ENCODE measurements at regions not wholly inside any gene's neighbourhood (a gene's known extent, or its start where the extent isn't known, plus 50 kb on each side); places are given as distances from the start of the nearest gene placed in this dataset.
"Not testable (repeated sequence)": the region's sequence is repeated elsewhere in the genome, so short reads cannot be mapped to it uniquely, and the experiment has no call there.

DNA sequence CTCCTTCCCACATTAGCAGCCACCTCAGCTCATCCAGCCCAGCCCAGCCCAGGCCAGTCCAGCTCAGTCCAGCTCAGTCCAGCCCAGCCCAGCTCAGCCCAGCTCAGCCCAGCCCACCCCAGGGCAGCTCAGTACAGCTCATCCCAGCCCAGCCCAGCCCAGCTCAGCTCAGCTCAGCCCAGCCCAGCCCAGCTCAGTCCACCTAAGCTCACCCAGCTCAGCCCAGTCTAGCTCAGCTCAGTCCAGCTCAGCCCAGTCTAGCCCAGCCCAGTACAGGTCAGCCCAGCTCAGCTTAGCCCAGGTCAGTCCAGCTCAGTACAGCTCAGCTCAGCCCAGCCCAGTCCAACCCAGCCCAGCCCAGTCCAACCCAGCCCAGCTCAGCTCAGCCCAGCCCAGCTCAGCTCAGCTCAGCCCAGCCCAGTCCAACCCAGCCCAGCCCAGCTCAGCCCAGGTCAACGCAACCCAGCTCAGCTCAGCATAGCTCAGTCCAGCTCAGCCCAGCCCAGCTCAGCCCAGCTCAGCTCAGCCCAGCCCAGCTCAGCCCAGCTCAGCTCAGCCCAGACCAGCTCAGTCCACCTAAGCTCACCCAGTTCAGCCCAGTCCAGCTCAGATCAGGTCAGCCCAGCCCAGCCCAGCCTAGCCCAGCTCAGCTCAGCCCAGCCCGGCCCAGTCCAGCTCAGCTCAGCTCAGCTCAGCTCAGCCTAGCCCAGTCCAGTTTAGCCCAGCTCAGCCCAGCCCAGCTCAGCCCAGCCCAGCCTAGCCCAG, 63.0 kb downstream of the TMEM121 start:
- no peaks in the 10 kb centered on the region for H3K36me3 ChIP-seq (ENCODE audit: control insufficient read depth, insufficient read depth, low read length)
- no peak overlapping the region for H3K4me3 ChIP-seq (ENCODE audit: insufficient read depth, low read depth, low read length, poor library complexity, severe bottlenecking)
- H3K27me3 ChIP-seq (replicated peaks; ENCODE audit: control insufficient read depth, insufficient read depth, low read length, poor library complexity, severe bottlenecking), result no peaks in the 10 kb centered on the region
- H3K4me1 ChIP-seq (ENCODE audit: control insufficient read depth, insufficient read depth, low read length, poor library complexity, severe bottlenecking), result no peaks in the 10 kb centered on the region
- H3K27ac ChIP-seq (ENCODE audit: insufficient read depth, low read length, poor library complexity, severe bottlenecking), result no peak overlapping the region
- no peak for DNase-seq
- no peaks in the 10 kb centered on the region for H3K9me3 ChIP-seq (ENCODE audit: control insufficient read depth, low read length)

- H3K36me3 ChIP-seq (ENCODE audit: control insufficient read depth, insufficient read depth, low read length); H3K4me1 ChIP-seq (ENCODE audit: control insufficient read depth, insufficient read depth, low read length, poor library complexity, severe bottlenecking); H3K9me3 ChIP-seq (ENCODE audit: control insufficient read depth, low read length); H3K4me3 ChIP-seq (ENCODE audit: insufficient read depth, low read depth, low read length, poor library complexity, severe bottlenecking); H3K27ac ChIP-seq (ENCODE audit: insufficient read depth, low read length, poor library complexity, severe bottlenecking); DNase-seq; H3K27me3 ChIP-seq (replicated peaks; ENCODE audit: control insufficient read depth, insufficient read depth, low read length, poor library complexity, severe bottlenecking): not testable (repeated sequence)
Observed at GRCh38 chr14:105589926-105590185, 63.5 kb downstream of the TMEM121 start.

DNA sequence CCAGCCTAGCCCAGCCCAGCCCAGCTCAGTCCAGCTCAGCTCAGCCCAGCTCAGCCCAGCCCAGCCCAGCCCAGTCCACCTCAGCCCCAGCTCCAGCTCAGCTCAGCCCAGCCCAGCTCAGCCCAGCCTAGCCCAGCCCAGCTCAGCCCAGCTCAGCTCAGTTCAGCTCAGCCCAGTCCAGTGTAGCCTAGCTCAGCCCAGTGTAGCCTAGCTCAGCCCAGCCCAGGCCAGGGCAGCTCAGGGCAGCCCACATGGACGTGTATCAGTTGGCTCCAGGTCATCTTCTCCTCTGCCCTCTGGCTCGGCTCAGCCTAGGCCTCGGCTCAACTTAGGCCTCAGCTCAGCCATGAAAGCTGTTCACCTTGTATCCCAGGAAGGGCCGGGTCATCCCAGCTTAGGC, 64.7 kb downstream of the TMEM121 start:
- no peak for DNase-seq
- Histone ChIP-seq H3K4me1 (ENCODE audit: control insufficient read depth, insufficient read depth, low read length, poor library complexity, severe bottlenecking) (no peaks in the 10 kb centered on the region), H3K36me3 (ENCODE audit: control insufficient read depth, insufficient read depth, low read length) (no peaks in the 10 kb centered on the region), H3K4me3 (ENCODE audit: insufficient read depth, low read depth, low read length, poor library complexity, severe bottlenecking) (no peak overlapping the region), H3K9me3 (ENCODE audit: control insufficient read depth, low read length) (no peaks in the 10 kb centered on the region), H3K27me3 (replicated peaks; ENCODE audit: control insufficient read depth, insufficient read depth, low read length, poor library complexity, severe bottlenecking) (no peaks in the 10 kb centered on the region), H3K27ac (ENCODE audit: insufficient read depth, low read length, poor library complexity, severe bottlenecking) (no peak overlapping the region)

DNA sequence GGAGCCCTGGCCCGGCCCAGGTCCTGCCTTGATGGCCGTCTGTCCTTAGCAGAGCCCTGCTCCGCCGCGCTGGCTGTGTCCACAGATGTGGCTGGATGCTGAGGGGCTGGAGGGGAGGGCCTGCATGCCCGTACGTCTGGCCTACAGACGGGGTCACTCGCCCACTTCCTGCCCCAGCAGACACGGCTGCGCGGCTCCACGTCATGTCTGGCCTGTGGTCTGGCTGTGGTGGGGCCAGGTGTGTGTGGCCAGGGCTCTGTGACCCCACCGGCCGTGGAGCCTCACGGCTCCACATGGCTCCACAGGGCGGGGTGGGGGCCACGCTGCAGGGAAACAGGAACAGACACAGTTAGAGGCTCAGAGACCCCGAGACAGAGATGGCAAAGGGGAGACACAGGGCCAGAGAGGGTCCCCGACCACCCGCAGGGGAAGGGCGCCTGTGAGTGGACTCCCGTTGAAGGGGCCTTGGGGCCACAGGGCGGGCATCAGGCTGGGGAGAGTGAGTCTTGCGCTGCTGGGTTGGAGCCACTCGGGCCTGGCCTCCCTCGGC, 65.5 kb downstream of the TMEM121 start:
- H3K36me3 ChIP-seq (ENCODE audit: control insufficient read depth, insufficient read depth, low read length); H3K27ac ChIP-seq (ENCODE audit: insufficient read depth, low read length, poor library complexity, severe bottlenecking); H3K4me3 ChIP-seq (ENCODE audit: insufficient read depth, low read depth, low read length, poor library complexity, severe bottlenecking); H3K27me3 ChIP-seq (replicated peaks; ENCODE audit: control insufficient read depth, insufficient read depth, low read length, poor library complexity, severe bottlenecking); H3K4me1 ChIP-seq (ENCODE audit: control insufficient read depth, insufficient read depth, low read length, poor library complexity, severe bottlenecking); H3K9me3 ChIP-seq (ENCODE audit: control insufficient read depth, low read length); DNase-seq: not testable (repeated sequence)

- not testable (repeated sequence) for H3K36me3 ChIP-seq (ENCODE audit: control insufficient read depth, insufficient read depth, low read length); H3K4me1 ChIP-seq (ENCODE audit: control insufficient read depth, insufficient read depth, low read length, poor library complexity, severe bottlenecking); H3K9me3 ChIP-seq (ENCODE audit: control insufficient read depth, low read length); DNase-seq; H3K27ac ChIP-seq (ENCODE audit: insufficient read depth, low read length, poor library complexity, severe bottlenecking); H3K4me3 ChIP-seq (ENCODE audit: insufficient read depth, low read depth, low read length, poor library complexity, severe bottlenecking); H3K27me3 ChIP-seq (replicated peaks; ENCODE audit: control insufficient read depth, insufficient read depth, low read length, poor library complexity, severe bottlenecking)
Observed at GRCh38 chr14:105592646-105593045, 66.3 kb downstream of the TMEM121 start.

GRCh38 chr14:105595346-105595745, 69.0 kb downstream of the TMEM121 start:
- not testable (repeated sequence) for DNase-seq; H3K4me1 ChIP-seq (ENCODE audit: control insufficient read depth, insufficient read depth, low read length, poor library complexity, severe bottlenecking); H3K9me3 ChIP-seq (ENCODE audit: control insufficient read depth, low read length); H3K4me3 ChIP-seq (ENCODE audit: insufficient read depth, low read depth, low read length, poor library complexity, severe bottlenecking); H3K27ac ChIP-seq (ENCODE audit: insufficient read depth, low read length, poor library complexity, severe bottlenecking); H3K36me3 ChIP-seq (ENCODE audit: control insufficient read depth, insufficient read depth, low read length); H3K27me3 ChIP-seq (replicated peaks; ENCODE audit: control insufficient read depth, insufficient read depth, low read length, poor library complexity, severe bottlenecking)

- H3K9me3 ChIP-seq (ENCODE audit: control insufficient read depth, low read length); H3K27me3 ChIP-seq (replicated peaks; ENCODE audit: control insufficient read depth, insufficient read depth, low read length, poor library complexity, severe bottlenecking); H3K36me3 ChIP-seq (ENCODE audit: control insufficient read depth, insufficient read depth, low read length); H3K4me3 ChIP-seq (ENCODE audit: insufficient read depth, low read depth, low read length, poor library complexity, severe bottlenecking); H3K27ac ChIP-seq (ENCODE audit: insufficient read depth, low read length, poor library complexity, severe bottlenecking); H3K4me1 ChIP-seq (ENCODE audit: control insufficient read depth, insufficient read depth, low read length, poor library complexity, severe bottlenecking); DNase-seq: not testable (repeated sequence)
Observed at GRCh38 chr14:105596374-105596773, 70.0 kb downstream of the TMEM121 start.

- H3K4me1 ChIP-seq (ENCODE audit: control insufficient read depth, insufficient read depth, low read length, poor library complexity, severe bottlenecking); H3K36me3 ChIP-seq (ENCODE audit: control insufficient read depth, insufficient read depth, low read length); DNase-seq; H3K27me3 ChIP-seq (replicated peaks; ENCODE audit: control insufficient read depth, insufficient read depth, low read length, poor library complexity, severe bottlenecking); H3K9me3 ChIP-seq (ENCODE audit: control insufficient read depth, low read length); H3K27ac ChIP-seq (ENCODE audit: insufficient read depth, low read length, poor library complexity, severe bottlenecking); H3K4me3 ChIP-seq (ENCODE audit: insufficient read depth, low read depth, low read length, poor library complexity, severe bottlenecking): not testable (repeated sequence)
Observed at GRCh38 chr14:105598040-105598763, 71.8 kb downstream of the TMEM121 start.

GRCh38 chr14:105598925-105599586, 72.7 kb downstream of the TMEM121 start:
- not testable (repeated sequence) for H3K27ac ChIP-seq (ENCODE audit: insufficient read depth, low read length, poor library complexity, severe bottlenecking); H3K4me3 ChIP-seq (ENCODE audit: insufficient read depth, low read depth, low read length, poor library complexity, severe bottlenecking); H3K36me3 ChIP-seq (ENCODE audit: control insufficient read depth, insufficient read depth, low read length); H3K27me3 ChIP-seq (replicated peaks; ENCODE audit: control insufficient read depth, insufficient read depth, low read length, poor library complexity, severe bottlenecking); H3K4me1 ChIP-seq (ENCODE audit: control insufficient read depth, insufficient read depth, low read length, poor library complexity, severe bottlenecking); DNase-seq; H3K9me3 ChIP-seq (ENCODE audit: control insufficient read depth, low read length)

All from effector memory CD4-positive, alpha-beta T cell (primary cell).